Esophagus muscularis mucosa (tissue), 4 donors: ENCODE measurements at regions not wholly inside any gene's neighbourhood (a gene's known extent, or its start where the extent isn't known, plus 50 kb on each side); places are given as distances from the start of the nearest gene placed in this dataset.

Experiments used
- CTCF ChIP-seq, 3 experiments: fragments of 200-600 bp in 2 of 3; fragments of 450-650 bp in 1 of 3; sonication (generic) in 2 of 3; IDR thresholded peaks; one replicate each; pipeline ENCODE4 v1.5.1; 2017 to 2019; ENCODE audit warnings: antibody characterized with exemption in 3 of 3, mild to moderate bottlenecking in 2 of 3, moderate library complexity in 1 of 3
- EP300 ChIP-seq: sonication (generic); formaldehyde crosslinking; IDR thresholded peaks from one replicate; pipeline ENCODE4 v1.6.1; 2017; ENCODE audit warnings: antibody characterized with exemption
- POLR2A ChIP-seq: fragments of 450-650 bp; IDR thresholded peaks from one replicate; pipeline ENCODE4 v1.6.1; 2017; ENCODE audit warnings: antibody characterized with exemption, moderate library complexity, mild to moderate bottlenecking, low read depth
- POLR2AphosphoS5 ChIP-seq, 2 donors: sonication (generic); formaldehyde crosslinking; IDR thresholded peaks; one replicate each; pipeline ENCODE4 v1.6.1; 2017; ENCODE audit warnings: antibody characterized with exemption in 2 of 2

GRCh38 chr1:118636004-118636403 is 352.1 kb downstream of the TBX15 start:
- TF ChIP-seq POLR2A (no peak), CTCF (IDR thresholded peaks at IDR 0.05) (no peak), POLR2AphosphoS5 (IDR thresholded peaks at IDR 0.05) (no peak), EP300 (no peak)
